ENCODE measurements at regions not wholly inside any gene's neighbourhood (a gene's known extent, or its start where the extent isn't known, plus 50 kb on each side); places are given as distances from the start of the nearest gene placed in this dataset.
"Not testable (repeated sequence)": the region's sequence is repeated elsewhere in the genome, so short reads cannot be mapped to it uniquely, and the experiment has no call there.

DNA sequence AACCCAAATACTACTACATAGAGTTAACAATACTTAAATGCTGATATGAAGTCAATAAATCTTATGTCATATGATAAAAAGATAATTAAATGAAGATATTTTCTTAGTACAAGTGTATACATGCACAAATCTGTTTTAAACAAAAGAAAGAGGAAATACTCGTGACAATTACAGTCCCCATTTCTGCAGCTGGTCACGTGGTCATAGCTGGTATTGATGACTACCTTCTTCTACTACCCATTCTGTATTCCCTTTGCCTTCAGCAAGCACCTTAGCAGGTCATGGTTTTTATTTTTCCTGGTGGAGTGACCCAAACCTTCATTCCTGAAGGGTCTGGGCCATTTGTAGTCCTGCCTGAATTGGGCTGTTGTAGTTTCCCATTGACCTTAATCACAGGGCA, 147.4 kb downstream of the TMEM182 start:
- dilution Hi-C loops (cut with MboI; ENCODE audit: extremely low pct_ligation_motif_present, low sequenced_read_pairs); FAIRE-seq; H3K9me1 ChIP-seq (ENCODE audit: control insufficient read depth, extremely low read depth, insufficient read depth, low read length); H2AFZ ChIP-seq (ENCODE audit: control insufficient read depth, low read length); H3K79me2 ChIP-seq (ENCODE audit: control insufficient read depth, insufficient read depth, low read length); H3K9ac ChIP-seq (ENCODE audit: control insufficient read depth, extremely low read depth, insufficient read depth, low read length); H4K20me1 ChIP-seq (ENCODE audit: control insufficient read depth, extremely low read depth, insufficient read depth, low read length); H3K9me3 ChIP-seq (ENCODE audit: control insufficient read depth, low read depth, low read length); DNase-seq (ENCODE audit: low read depth, low spot score); H3K4me2 ChIP-seq (ENCODE audit: control insufficient read depth, extremely low read depth, insufficient read depth, low read depth, low read length); H3K4me1 ChIP-seq (ENCODE audit: control insufficient read depth, extremely low read depth, insufficient read depth, low read length); H3K27me3 ChIP-seq (ENCODE audit: control insufficient read depth, extremely low read depth, insufficient read depth, low read length); H3K27ac ChIP-seq (ENCODE audit: control insufficient read depth, insufficient read depth, low read length); H3K36me3 ChIP-seq (ENCODE audit: control insufficient read depth in 2 of 2, extremely low read depth in 1 of 2, insufficient read depth in 2 of 2, low read length in 2 of 2); H3K4me3 ChIP-seq (ENCODE audit: control insufficient read depth in 2 of 3, extremely low read depth in 1 of 3, insufficient read depth in 2 of 3, low read depth in 1 of 3, low read length in 3 of 3): not testable (repeated sequence)

DNA sequence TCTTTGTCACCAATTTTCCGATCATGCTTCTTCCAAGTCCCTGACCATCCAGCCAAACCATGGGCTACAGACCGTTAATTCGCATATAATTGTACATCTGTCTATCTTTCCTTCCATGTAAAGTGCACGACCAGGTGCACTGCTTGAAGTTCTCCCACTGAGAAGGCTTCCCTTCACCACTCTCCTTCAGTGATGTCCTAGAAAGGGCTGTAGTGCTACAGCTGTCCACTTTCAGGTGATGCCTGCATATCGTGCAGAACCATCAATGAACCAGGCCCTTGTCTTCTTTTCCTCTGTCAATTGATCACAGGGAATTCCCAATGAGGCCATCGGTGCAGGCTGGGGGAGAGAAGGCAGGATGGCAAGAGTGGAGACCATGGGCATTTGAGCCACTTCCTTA, 148.9 kb downstream of the TMEM182 start:
- H4K20me1 ChIP-seq (ENCODE audit: control insufficient read depth, extremely low read depth, insufficient read depth, low read length), result no peaks in the 10 kb centered on the region
- DNase-seq (ENCODE audit: low read depth, low spot score) (no peak), FAIRE-seq (no peak)
- H2AFZ ChIP-seq (ENCODE audit: control insufficient read depth, low read length), result no peak overlapping the region
- H3K27me3 ChIP-seq (ENCODE audit: control insufficient read depth, extremely low read depth, insufficient read depth, low read length), result no peaks in the 10 kb centered on the region
- TF ChIP-seq EZH2 (IDR thresholded peaks at IDR 0.05; ENCODE audit: low read length) (no peak), CTCF (optimal IDR thresholded peaks at IDR 0.05 in 1 of 3, IDR thresholded peaks at IDR 0.05 in 1 of 3, conservative IDR thresholded peaks at IDR 0.05 in 1 of 3; ENCODE audit: extremely low read depth in 1 of 3, insufficient read depth in 2 of 3, low read length in 3 of 3) (no peak)
- H3K27ac ChIP-seq (ENCODE audit: control insufficient read depth, insufficient read depth, low read length), result no peak overlapping the region
- no peaks in the 10 kb centered on the region for H3K36me3 ChIP-seq (ENCODE audit: control insufficient read depth in 2 of 2, extremely low read depth in 1 of 2, insufficient read depth in 2 of 2, low read length in 2 of 2)
- no peak overlapping the region for H3K4me3 ChIP-seq (ENCODE audit: control insufficient read depth in 2 of 3, extremely low read depth in 1 of 3, insufficient read depth in 2 of 3, low read depth in 1 of 3, low read length in 3 of 3)
- no peaks in the 10 kb centered on the region for H3K9me3 ChIP-seq (ENCODE audit: control insufficient read depth, low read depth, low read length)
- no peaks in the 10 kb centered on the region for H3K79me2 ChIP-seq (ENCODE audit: control insufficient read depth, insufficient read depth, low read length)
- no peak overlapping the region for H3K9ac ChIP-seq (ENCODE audit: control insufficient read depth, extremely low read depth, insufficient read depth, low read length)
- no peaks in the 10 kb centered on the region for H3K4me1 ChIP-seq (ENCODE audit: control insufficient read depth, extremely low read depth, insufficient read depth, low read length)
- no peak overlapping the region for H3K4me2 ChIP-seq (ENCODE audit: control insufficient read depth, extremely low read depth, insufficient read depth, low read depth, low read length)
- H3K9me1 ChIP-seq (ENCODE audit: control insufficient read depth, extremely low read depth, insufficient read depth, low read length), result no peaks in the 10 kb centered on the region
- dilution Hi-C loops (cut with MboI; ENCODE audit: extremely low pct_ligation_motif_present, low sequenced_read_pairs), result no loop called here

- no peaks in the 10 kb centered on the region for H4K20me1 ChIP-seq (ENCODE audit: control insufficient read depth, extremely low read depth, insufficient read depth, low read length)
- H3K9me3 ChIP-seq (ENCODE audit: control insufficient read depth, low read depth, low read length), result peaks cover 2% of the 10 kb centered on the region
- H3K27me3 ChIP-seq (ENCODE audit: control insufficient read depth, extremely low read depth, insufficient read depth, low read length), result no peaks in the 10 kb centered on the region
- no peak for FAIRE-seq
- H3K27ac ChIP-seq (ENCODE audit: control insufficient read depth, insufficient read depth, low read length), result no peak overlapping the region
- H3K4me1 ChIP-seq (ENCODE audit: control insufficient read depth, extremely low read depth, insufficient read depth, low read length), result no peaks in the 10 kb centered on the region
- H3K4me3 ChIP-seq (ENCODE audit: control insufficient read depth in 2 of 3, extremely low read depth in 1 of 3, insufficient read depth in 2 of 3, low read depth in 1 of 3, low read length in 3 of 3), result no peak overlapping the region
- peak; percentile 4 for DNase-seq (ENCODE audit: low read depth, low spot score)
- no peak overlapping the region for H2AFZ ChIP-seq (ENCODE audit: control insufficient read depth, low read length)
- TF ChIP-seq EZH2 (IDR thresholded peaks at IDR 0.05; ENCODE audit: low read length), result no peak
- no peak for TF ChIP-seq CTCF (optimal IDR thresholded peaks at IDR 0.05 in 1 of 3, IDR thresholded peaks at IDR 0.05 in 1 of 3, conservative IDR thresholded peaks at IDR 0.05 in 1 of 3; ENCODE audit: extremely low read depth in 1 of 3, insufficient read depth in 2 of 3, low read length in 3 of 3)
- H3K79me2 ChIP-seq (ENCODE audit: control insufficient read depth, insufficient read depth, low read length), result no peaks in the 10 kb centered on the region
- H3K36me3 ChIP-seq (ENCODE audit: control insufficient read depth in 2 of 2, extremely low read depth in 1 of 2, insufficient read depth in 2 of 2, low read length in 2 of 2), result no peaks in the 10 kb centered on the region
- no peak overlapping the region for H3K4me2 ChIP-seq (ENCODE audit: control insufficient read depth, extremely low read depth, insufficient read depth, low read depth, low read length)
- dilution Hi-C loops (cut with MboI; ENCODE audit: extremely low pct_ligation_motif_present, low sequenced_read_pairs), result no loop called here
- H3K9ac ChIP-seq (ENCODE audit: control insufficient read depth, extremely low read depth, insufficient read depth, low read length), result no peak overlapping the region
- H3K9me1 ChIP-seq (ENCODE audit: control insufficient read depth, extremely low read depth, insufficient read depth, low read length), result no peaks in the 10 kb centered on the region
These were observed 153.3 kb downstream of the TMEM182 start for GRCh38 chr2:102915128-102915527.

Data from keratinocyte (primary cell).